Esophagus squamous epithelium (tissue), 5 donors: ENCODE measurements at regions not wholly inside any gene's neighbourhood (a gene's known extent, or its start where the extent isn't known, plus 50 kb on each side); places are given as distances from the start of the nearest gene placed in this dataset.
A peak's percentile ranks its signal among the peaks of the same experiment; 100 is the strongest.

Experiments used
- DNase-seq: peaks from one replicate; lab custom pipeline; 2025; lab: John Stamatoyannopoulos, UW
- H3K27ac ChIP-seq, 4 donors: fragments of 200-600 bp; sonication (generic); one replicate each; pipeline ENCODE4 v1.5.1; 2016 to 2019; ENCODE audit warnings: mild to moderate bottlenecking in 1 of 4
- H3K27me3 ChIP-seq, 4 donors: fragments of 200-600 bp; sonication (generic); 1 replicate in 3 of 4; 2 replicates in 1 of 4; pipeline versions ENCODE4 v1.5.1 to v1.6.0; 2017 to 2021; ENCODE audit warnings: antibody characterized with exemption in 1 of 4
- H3K36me3 ChIP-seq, 3 donors: fragments of 200-600 bp; sonication (generic); one replicate each; pipeline ENCODE4 v1.5.1; 2016 to 2019
- H3K4me1 ChIP-seq, 3 donors: fragments of 200-600 bp; sonication (generic); one replicate each; pipeline ENCODE4 v1.5.1; 2017 to 2019
- H3K4me3 ChIP-seq, 4 donors: fragments of 200-600 bp; sonication (generic); 1 replicate in 3 of 4; 2 replicates in 1 of 4; pipeline ENCODE4 v1.5.1; 2016 to 2019; ENCODE audit warnings: mild to moderate bottlenecking in 2 of 4, moderate library complexity in 1 of 4
- H3K9me3 ChIP-seq, 3 donors: fragments of 200-600 bp; sonication (generic); one replicate each; pipeline ENCODE4 v1.5.1; 2016 to 2019
- CTCF ChIP-seq, 6 experiments: fragments of 450-650 bp in 4 of 6; fragments of 200-600 bp in 2 of 6; sonication (generic) in 2 of 6; IDR thresholded peaks; one replicate each; pipeline ENCODE4 v1.5.1; 2016 to 2019; ENCODE audit warnings: antibody characterized with exemption in 6 of 6, mild to moderate bottlenecking in 4 of 6, moderate library complexity in 4 of 6
- POLR2A ChIP-seq, 4 donors: fragments of 450-650 bp; IDR thresholded peaks; one replicate each; pipeline ENCODE4 v1.6.1; 2017; ENCODE audit warnings: antibody characterized with exemption in 4 of 4, mild to moderate bottlenecking in 4 of 4, moderate library complexity in 3 of 4
- WGBS, 2 donors: methylation state at CpG; one replicate each; pipeline ENCODE4 v1.1.5; 2018; 5-methylcytosine and 5-hydroxymethylcytosine counted together
- intact Hi-C: fragments of 100-400 bp; cut with DNase I; formaldehyde crosslinking; loops from one replicate; pipeline ENCODE4 v1.15.0; 2022
- donor health status: DM: yes; HTN: yes; CAD: no.

GRCh38 chr4:16969696-16970135 is 71.3 kb upstream of the LDB2 start:
- TF ChIP-seq POLR2A (IDR thresholded peaks at IDR 0.05) (no peak), CTCF (IDR thresholded peaks at IDR 0.05) (peak in 1 of 6 experiments; percentile 10)
- Histone ChIP-seq H3K36me3 (no peaks in the 10 kb centered on the region), H3K27ac (peak overlapping the region; percentile 63 to 87 (median 77)), H3K4me3 (no peak overlapping the region), H3K27me3 (no peaks in the 10 kb centered on the region), H3K4me1 (peaks cover 0 to 43% (median 33%) of the 10 kb centered on the region in 3 donors), H3K9me3 (no peaks in the 10 kb centered on the region)
- DNase-seq, result peak; percentile 0
- WGBS, 2 donors, result 22 to 27% methylated on average over 5 to 8 of the region's 8 CpGs
- intact Hi-C loops, result no loop called here

DNA sequence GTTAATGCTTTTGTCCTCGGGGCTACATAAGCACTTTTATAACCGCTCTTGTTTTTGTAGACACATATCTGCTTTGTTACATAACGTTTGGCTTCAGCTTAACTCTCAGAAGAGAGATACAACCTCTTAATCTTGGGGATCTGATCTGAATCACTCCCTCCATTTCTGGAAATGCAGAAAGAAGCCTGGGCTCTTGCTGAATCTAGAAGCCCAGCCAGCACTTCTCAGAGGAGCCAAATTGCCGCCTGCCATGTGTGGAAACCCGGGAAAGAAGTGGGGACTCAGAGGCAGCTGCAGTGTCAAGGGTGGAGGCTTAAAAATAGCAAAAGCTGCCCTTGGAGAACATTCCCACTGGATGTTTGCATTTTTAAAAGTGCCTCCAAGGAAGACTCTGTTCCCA is 69.3 kb upstream of the LDB2 start:
- 18 to 26% methylated on average over 5 of the region's 5 CpGs for WGBS, 2 donors
- Histone ChIP-seq H3K27me3 (no peaks in the 10 kb centered on the region), H3K36me3 (no peaks in the 10 kb centered on the region), H3K4me3 (no peak overlapping the region), H3K9me3 (no peaks in the 10 kb centered on the region), H3K27ac (peak overlapping the region; percentile 59 to 83 (median 73)), H3K4me1 (peaks cover 0 to 48% (median 33%) of the 10 kb centered on the region in 3 donors)
- DNase-seq, result peak; percentile 1
- TF ChIP-seq POLR2A (IDR thresholded peaks at IDR 0.05) (no peak), CTCF (IDR thresholded peaks at IDR 0.05) (no peak)
- intact Hi-C loops, result no loop called here

GRCh38 chr4:16959305-16959704 is 60.9 kb upstream of the LDB2 start:
- Histone ChIP-seq H3K4me3 (no peak overlapping the region), H3K4me1 (peaks cover 0 to 15% (median 0%) of the 10 kb centered on the region in 3 donors), H3K9me3 (peaks cover 0 to 12% (median 6%) of the 10 kb centered on the region in 3 donors), H3K36me3 (no peaks in the 10 kb centered on the region), H3K27me3 (no peaks in the 10 kb centered on the region), H3K27ac (no peak overlapping the region)
- 77 to 88% methylated on average over 1 of the region's 1 CpG for WGBS, 2 donors
- TF ChIP-seq POLR2A (IDR thresholded peaks at IDR 0.05), result no peak
- TF ChIP-seq CTCF (IDR thresholded peaks at IDR 0.05), result no peak
- intact Hi-C loops, result no loop called here
- no peak for DNase-seq

GRCh38 chr4:16952896-16953630 is 54.6 kb upstream of the LDB2 start:
- 0 to 5% methylated on average over 1 of the region's 1 CpG for WGBS, 2 donors
- Histone ChIP-seq H3K27me3 (no peaks in the 10 kb centered on the region), H3K36me3 (no peaks in the 10 kb centered on the region), H3K27ac (peak overlapping the region; percentile 58 to 79 (median 67)), H3K4me3 (peak overlapping the region; percentile 14 to 57 (median 27)), H3K4me1 (peaks cover 3 to 21% (median 10%) of the 10 kb centered on the region in 3 donors), H3K9me3 (no peaks in the 10 kb centered on the region)
- DNase-seq, result no peak
- intact Hi-C loops, result no loop called here
- no peak for TF ChIP-seq POLR2A (IDR thresholded peaks at IDR 0.05)
- no peak for TF ChIP-seq CTCF (IDR thresholded peaks at IDR 0.05)

DNA sequence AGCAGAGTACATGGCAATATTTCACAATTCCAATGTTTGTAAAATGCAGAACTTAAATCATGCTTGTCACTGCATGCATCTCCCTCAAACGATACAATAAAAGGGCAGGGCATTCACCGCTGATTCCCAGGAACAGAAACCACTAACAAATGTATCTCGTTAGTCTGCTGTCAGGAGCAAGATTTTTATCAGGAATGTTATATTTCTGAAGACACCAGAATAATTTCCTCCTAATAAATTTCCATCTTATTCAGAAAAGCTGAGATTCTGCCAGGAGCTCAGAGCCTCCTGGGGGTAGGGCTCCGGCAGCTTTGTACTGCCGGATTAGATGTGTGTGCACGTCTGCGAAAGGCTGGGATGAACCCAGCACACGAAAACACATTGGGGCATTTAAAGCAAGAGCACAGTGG is 54.0 kb upstream of the LDB2 start:
- no peak for TF ChIP-seq CTCF (IDR thresholded peaks at IDR 0.05)
- TF ChIP-seq POLR2A (IDR thresholded peaks at IDR 0.05), result no peak
- intact Hi-C loops, result no loop called here

More for the DNA sequence above, 54.0 kb upstream of the LDB2 start:
- DNase-seq, result no peak
- H3K9me3 ChIP-seq, result no peaks in the 10 kb centered on the region
- peak overlapping the region; percentile 14 to 57 (median 27) for H3K4me3 ChIP-seq
- peaks cover 3 to 21% (median 10%) of the 10 kb centered on the region in 3 donors for H3K4me1 ChIP-seq
- no peaks in the 10 kb centered on the region for H3K36me3 ChIP-seq
- peak overlapping the region; percentile 58 to 79 (median 67) for H3K27ac ChIP-seq
- H3K27me3 ChIP-seq, result no peaks in the 10 kb centered on the region
- WGBS, 2 donors, result 0 to 12% methylated on average over 7 to 8 of the region's 8 CpGs
